ENCODE measurements at regions not wholly inside any gene's neighbourhood (a gene's known extent, or its start where the extent isn't known, plus 50 kb on each side); places are given as distances from the start of the nearest gene placed in this dataset.

DNA sequence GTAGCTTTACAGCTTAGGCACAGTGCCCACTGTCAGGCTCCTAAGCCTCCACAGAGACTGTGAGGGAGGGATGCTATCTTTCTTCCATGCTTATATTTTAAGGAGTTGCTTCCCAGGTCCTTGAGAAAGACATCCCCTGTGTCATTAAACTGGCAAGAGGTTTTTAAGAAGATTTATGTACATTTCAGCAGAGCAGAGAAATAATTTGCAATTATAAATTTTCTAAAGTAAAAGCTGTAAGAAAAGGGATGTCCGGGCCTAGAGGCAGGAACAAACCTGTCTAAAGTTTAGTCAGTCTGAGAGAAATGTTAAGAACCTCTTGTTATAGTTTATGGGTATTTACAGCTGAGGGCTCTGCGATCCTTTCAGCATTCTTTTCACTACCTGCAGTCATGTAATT lies 716.1 kb downstream of the SLC16A7 start:
- TF ChIP-seq CTCF (IDR thresholded peaks at IDR 0.05; ENCODE audit: low read depth, low read length) (no peak), EZH2phosphoT487 (IDR thresholded peaks at IDR 0.05; ENCODE audit: low read depth) (no peak)

Data from OCI-LY3 (cell line).